ENCODE measurements at regions not wholly inside any gene's neighbourhood (a gene's known extent, or its start where the extent isn't known, plus 50 kb on each side); places are given as distances from the start of the nearest gene placed in this dataset.
"Not testable (repeated sequence)": the region's sequence is repeated elsewhere in the genome, so short reads cannot be mapped to it uniquely, and the experiment has no call there.

DNA sequence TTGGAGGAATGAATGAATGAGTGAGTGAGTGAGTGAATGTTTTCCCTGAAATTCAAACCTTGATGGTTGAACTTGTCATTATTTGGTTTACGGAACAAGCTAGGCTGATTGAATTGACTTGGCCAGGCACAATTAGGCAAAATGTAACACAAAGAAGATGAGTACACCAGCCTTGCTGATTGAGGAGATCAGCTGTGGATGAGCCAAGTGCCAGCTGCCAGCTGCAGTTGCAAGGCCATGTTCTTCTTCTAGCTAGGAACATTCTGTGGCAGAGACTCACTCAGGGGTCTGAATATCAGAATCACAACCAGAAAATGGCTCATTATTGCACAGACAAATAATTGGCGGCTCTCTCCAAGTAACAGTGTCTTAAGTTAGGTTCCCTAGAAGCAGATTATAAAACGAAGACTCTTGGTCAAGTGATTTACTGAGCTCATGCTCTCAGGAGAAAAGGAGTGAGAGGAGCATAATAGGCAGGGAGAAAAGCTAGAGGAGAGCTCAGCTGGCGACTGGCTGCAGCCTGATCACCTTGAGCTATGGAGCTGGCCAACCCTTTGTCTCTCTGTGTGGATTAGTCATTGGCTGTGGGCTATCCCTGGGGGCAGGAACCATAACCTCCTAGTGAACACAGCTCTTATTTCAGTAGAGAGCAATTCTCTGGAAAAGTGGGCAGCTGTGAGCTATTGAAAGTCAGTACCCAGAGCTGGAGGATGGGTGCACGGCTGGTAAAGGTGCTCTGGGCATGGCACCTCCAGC, 225.3 kb upstream of the SERP2 start:
- no peak overlapping the region for H3K4me3 Mint-ChIP-seq (ENCODE audit: unreplicated experiment)
- Histone ChIP-seq H3K9me3 (no peaks in the 10 kb centered on the region), H3K27me3 (replicated peaks; ENCODE audit: control insufficient read depth, insufficient read depth, low read length) (no peaks in the 10 kb centered on the region), H3K4me1 (peaks cover 20% of the 10 kb centered on the region), H3K4me3 (ENCODE audit: low read depth, low read length) (no peak overlapping the region), H3K36me3 (ENCODE audit: control insufficient read depth, insufficient read depth, low read length) (no peaks in the 10 kb centered on the region)
- no peak overlapping the region for H3K27ac Mint-ChIP-seq (ENCODE audit: unreplicated experiment)
- H3K9me3 Mint-ChIP-seq (ENCODE audit: unreplicated experiment): no peaks in the 10 kb centered on the region
- BruUV-seq (replicated peaks): no TSS peak
- intact Hi-C loops (cut with micrococcal nuclease; ENCODE audit: unreplicated experiment): loop anchor here (10.0 kb wide), 1 partner anchor 244 kb away; no protein-coding TSS in a partner anchor
- DNase-seq: no peak
- POLR2A ChIA-PET: interaction anchor here (0.8 kb wide), 1 partner anchor 287 kb away, joined by 14 read pairs; no protein-coding TSS in a partner anchor
- H3K4me1 Mint-ChIP-seq (ENCODE audit: low read depth, unreplicated experiment): peaks cover 29% of the 10 kb centered on the region
- TF ChIP-seq CTCF (IDR thresholded peaks at IDR 0.05; ENCODE audit: insufficient read depth in 1 of 2, low read depth in 1 of 2, low read length in 1 of 2, severe bottlenecking in 1 of 2, unreplicated experiment in 1 of 2): no peak
- H3K27me3 Mint-ChIP-seq (ENCODE audit: insufficient read depth, unreplicated experiment): no peaks in the 10 kb centered on the region
- CTCF ChIA-PET: no interaction called here
- no peaks in the 10 kb centered on the region for H3K36me3 Mint-ChIP-seq (ENCODE audit: insufficient read depth, unreplicated experiment)

- H3K36me3 Mint-ChIP-seq (ENCODE audit: insufficient read depth, unreplicated experiment); H3K36me3 ChIP-seq (ENCODE audit: control insufficient read depth, insufficient read depth, low read length); H3K4me3 Mint-ChIP-seq (ENCODE audit: unreplicated experiment); H3K27me3 Mint-ChIP-seq (ENCODE audit: insufficient read depth, unreplicated experiment); H3K9me3 Mint-ChIP-seq (ENCODE audit: unreplicated experiment); H3K27ac Mint-ChIP-seq (ENCODE audit: unreplicated experiment); H3K9me3 ChIP-seq; BruUV-seq (replicated peaks); H3K4me3 ChIP-seq (ENCODE audit: low read depth, low read length); CTCF ChIA-PET; H3K27me3 ChIP-seq (replicated peaks; ENCODE audit: control insufficient read depth, insufficient read depth, low read length); POLR2A ChIA-PET; DNase-seq: not testable (repeated sequence)
- H3K4me1 Mint-ChIP-seq (ENCODE audit: low read depth, unreplicated experiment): peaks cover 21% of the 10 kb centered on the region
- peaks cover 12% of the 10 kb centered on the region for H3K4me1 ChIP-seq
- intact Hi-C loops (cut with micrococcal nuclease; ENCODE audit: unreplicated experiment): loop anchor here (10.0 kb wide), 1 partner anchor 244 kb away; no protein-coding TSS in a partner anchor
Measured at GRCh38 chr13:44149231-44149630, 224.4 kb upstream of the SERP2 start.

GRCh38 chr13:44149821-44150220, 223.8 kb upstream of the SERP2 start:
- Histone ChIP-seq H3K36me3 (ENCODE audit: control insufficient read depth, insufficient read depth, low read length) (no peaks in the 10 kb centered on the region), H3K4me1 (peaks cover 12% of the 10 kb centered on the region), H3K27me3 (replicated peaks; ENCODE audit: control insufficient read depth, insufficient read depth, low read length) (no peaks in the 10 kb centered on the region), H3K9me3 (no peaks in the 10 kb centered on the region), H3K4me3 (ENCODE audit: low read depth, low read length) (no peak overlapping the region)
- H3K4me1 Mint-ChIP-seq (ENCODE audit: low read depth, unreplicated experiment): peaks cover 17% of the 10 kb centered on the region
- ChIA-PET POLR2A (no interaction called here), CTCF (no interaction called here)
- H3K9me3 Mint-ChIP-seq (ENCODE audit: unreplicated experiment): no peaks in the 10 kb centered on the region
- no peaks in the 10 kb centered on the region for H3K36me3 Mint-ChIP-seq (ENCODE audit: insufficient read depth, unreplicated experiment)
- DNase-seq: no peak
- no TSS peak for BruUV-seq (replicated peaks)
- H3K27ac Mint-ChIP-seq (ENCODE audit: unreplicated experiment): no peak overlapping the region
- intact Hi-C loops (cut with micrococcal nuclease; ENCODE audit: unreplicated experiment): loop anchor here (2.0 to 10.0 kb wide), 2 partner anchors 79 to 245 kb away; no protein-coding TSS in a partner anchor
- no peaks in the 10 kb centered on the region for H3K27me3 Mint-ChIP-seq (ENCODE audit: insufficient read depth, unreplicated experiment)
- H3K4me3 Mint-ChIP-seq (ENCODE audit: unreplicated experiment): no peak overlapping the region
- no peak for TF ChIP-seq CTCF (IDR thresholded peaks at IDR 0.05; ENCODE audit: insufficient read depth in 1 of 2, low read depth in 1 of 2, low read length in 1 of 2, severe bottlenecking in 1 of 2, unreplicated experiment in 1 of 2)

Measured in Caco-2 (cell line).